ENCODE measurements at regions not wholly inside any gene's neighbourhood (a gene's known extent, or its start where the extent isn't known, plus 50 kb on each side); places are given as distances from the start of the nearest gene placed in this dataset.

DNA sequence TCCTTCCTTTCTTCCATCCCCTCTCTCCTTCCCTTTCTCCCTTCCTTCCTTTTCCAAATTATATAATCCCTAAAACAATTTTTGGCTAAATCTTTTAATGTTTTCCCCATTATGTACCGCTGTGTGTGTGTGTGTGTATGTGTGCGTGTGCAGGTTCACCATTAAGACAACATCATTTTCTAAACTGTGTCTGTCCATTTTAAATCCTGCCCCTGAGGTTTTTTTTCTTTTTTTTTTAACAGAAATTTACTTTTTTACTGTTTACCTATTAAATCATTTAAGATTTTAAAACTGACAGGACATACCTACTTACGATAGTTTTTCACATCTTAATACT, 366.3 kb upstream of the EPHA7 start:
- no peak for TF ChIP-seq EZH2 (IDR thresholded peaks at IDR 0.05; ENCODE audit: borderline replicate concordance, insufficient read depth, low read depth, low read length, poor library complexity, severe bottlenecking)
- TF ChIP-seq, protein P1, sequence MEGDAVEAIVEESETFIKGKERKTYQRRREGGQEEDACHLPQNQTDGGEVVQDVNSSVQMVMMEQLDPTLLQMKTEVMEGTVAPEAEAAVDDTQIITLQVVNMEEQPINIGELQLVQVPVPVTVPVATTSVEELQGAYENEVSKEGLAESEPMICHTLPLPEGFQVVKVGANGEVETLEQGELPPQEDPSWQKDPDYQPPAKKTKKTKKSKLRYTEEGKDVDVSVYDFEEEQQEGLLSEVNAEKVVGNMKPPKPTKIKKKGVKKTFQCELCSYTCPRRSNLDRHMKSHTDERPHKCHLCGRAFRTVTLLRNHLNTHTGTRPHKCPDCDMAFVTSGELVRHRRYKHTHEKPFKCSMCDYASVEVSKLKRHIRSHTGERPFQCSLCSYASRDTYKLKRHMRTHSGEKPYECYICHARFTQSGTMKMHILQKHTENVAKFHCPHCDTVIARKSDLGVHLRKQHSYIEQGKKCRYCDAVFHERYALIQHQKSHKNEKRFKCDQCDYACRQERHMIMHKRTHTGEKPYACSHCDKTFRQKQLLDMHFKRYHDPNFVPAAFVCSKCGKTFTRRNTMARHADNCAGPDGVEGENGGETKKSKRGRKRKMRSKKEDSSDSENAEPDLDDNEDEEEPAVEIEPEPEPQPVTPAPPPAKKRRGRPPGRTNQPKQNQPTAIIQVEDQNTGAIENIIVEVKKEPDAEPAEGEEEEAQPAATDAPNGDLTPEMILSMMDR (IDR thresholded peaks at IDR 0.05) = no peak

Data from B cell (primary cell).